Natural killer cell (primary cell): ENCODE measurements at regions not wholly inside any gene's neighbourhood (a gene's known extent, or its start where the extent isn't known, plus 50 kb on each side); places are given as distances from the start of the nearest gene placed in this dataset.

Experiments
- ATAC-seq, 3 donors: fragments of 150-1000 bp in 2 of 3; fragments of 200-7000 bp in 1 of 3; cut with Tn5 transposase; 1 replicate in 1 of 3; 2 replicates in 2 of 3; pipeline ENCODE4 v1.10.0; 2021; ENCODE audit warnings: mild to moderate bottlenecking in 2 of 3, moderate library complexity in 2 of 3
- DNase-seq, 2 donors: peaks; one replicate each; pipeline versions ENCODE4 v3.0.0 to v3.0.0-alpha.2; 2013 to 2021; ENCODE audit warnings: mixed read lengths in 1 of 2
- H3K27ac ChIP-seq: one replicate; pipeline ENCODE4 v1.5.1; 2013; ENCODE audit warnings: mild to moderate bottlenecking, low read length
- H3K27me3 ChIP-seq: one replicate; pipeline ENCODE4 v1.6.1; 2013; ENCODE audit warnings: low read length; ENCODE audit not compliant: control insufficient read depth, insufficient read depth
- H3K36me3 ChIP-seq: one replicate; pipeline ENCODE4 v1.6.1; 2013; ENCODE audit warnings: low read length; ENCODE audit not compliant: control insufficient read depth, insufficient read depth
- H3K4me1 ChIP-seq: one replicate; pipeline ENCODE4 v1.6.1; 2013; ENCODE audit warnings: low read length; ENCODE audit not compliant: control insufficient read depth, insufficient read depth
- H3K4me3 ChIP-seq: one replicate; pipeline ENCODE4 v1.5.1; 2013; ENCODE audit warnings: low read length
- H3K9me3 ChIP-seq: one replicate; pipeline ENCODE4 v1.6.1; 2013; ENCODE audit warnings: low read length; ENCODE audit not compliant: control insufficient read depth, insufficient read depth
- H3K27ac Mint-ChIP-seq, 2 donors: one replicate each; pipeline ENCODE4 v1.8.0; 2022; ENCODE audit warnings: mild to moderate bottlenecking in 2 of 2, mixed read lengths in 2 of 2, moderate library complexity in 1 of 2
- H3K27me3 Mint-ChIP-seq, 2 donors: one replicate each; pipeline ENCODE4 v1.8.0; 2022; ENCODE audit warnings: low read depth in 2 of 2, mixed read lengths in 2 of 2
- H3K36me3 Mint-ChIP-seq: one replicate; pipeline ENCODE4 v1.8.0; 2022; ENCODE audit warnings: mixed read lengths
- H3K4me1 Mint-ChIP-seq, 2 donors: one replicate each; pipeline ENCODE4 v1.8.0; 2022; ENCODE audit warnings: mixed read lengths in 2 of 2
- H3K4me3 Mint-ChIP-seq: one replicate; pipeline ENCODE4 v1.8.0; 2022; ENCODE audit warnings: mild to moderate bottlenecking, moderate library complexity, mixed read lengths
- H3K9me3 Mint-ChIP-seq, 2 donors: one replicate each; pipeline ENCODE4 v1.8.0; 2022; ENCODE audit warnings: mixed read lengths in 2 of 2
- CTCF ChIP-seq: fragments of 200-600 bp; IDR thresholded peaks from one replicate; pipeline ENCODE4 v1.8.0; 2022; ENCODE audit warnings: antibody characterized with exemption
- WGBS: methylation state at CpG from one replicate; pipeline ENCODE4 v1.1.7; 2013; ENCODE audit warnings: missing lambda C conversion rate; ENCODE audit not compliant: insufficient coverage; 5-methylcytosine and 5-hydroxymethylcytosine counted together
- intact Hi-C: fragments of 100-400 bp; cut with micrococcal nuclease; formaldehyde crosslinking; loops from one replicate; pipeline ENCODE4 v1.14.2; 2022

GRCh38 chr4:188905248-188905647 lies 766.0 kb downstream of the TRIML1 start:
- H3K36me3 Mint-ChIP-seq = peaks cover 12% of the 10 kb centered on the region
- H3K4me1 ChIP-seq = no peaks in the 10 kb centered on the region
- H3K9me3 ChIP-seq = peaks cover 2% of the 10 kb centered on the region
- H3K4me1 Mint-ChIP-seq = no peaks in the 10 kb centered on the region
- DNase-seq (no peak), ATAC-seq (no peak)
- peaks cover 7 to 16% of the 10 kb centered on the region in 2 donors for H3K9me3 Mint-ChIP-seq
- intact Hi-C loops = no loop called here
- no peak for TF ChIP-seq CTCF
- no peaks in the 10 kb centered on the region for H3K27me3 Mint-ChIP-seq
- no peaks in the 10 kb centered on the region for H3K36me3 ChIP-seq
- no peak overlapping the region for H3K27ac ChIP-seq
- 84% methylated on average over 18 of the region's 18 CpGs for WGBS
- no peaks in the 10 kb centered on the region for H3K27me3 ChIP-seq
- no peak overlapping the region for H3K4me3 Mint-ChIP-seq
- no peak overlapping the region for H3K27ac Mint-ChIP-seq
- H3K4me3 ChIP-seq = no peak overlapping the region

- H3K4me1 Mint-ChIP-seq = no peaks in the 10 kb centered on the region
- Histone ChIP-seq H3K27ac (no peak overlapping the region), H3K27me3 (no peaks in the 10 kb centered on the region), H3K4me3 (no peak overlapping the region), H3K9me3 (peaks cover 14% of the 10 kb centered on the region), H3K36me3 (no peaks in the 10 kb centered on the region), H3K4me1 (no peaks in the 10 kb centered on the region)
- DNase-seq (no peak), ATAC-seq (no peak)
- no peaks in the 10 kb centered on the region for H3K36me3 Mint-ChIP-seq
- intact Hi-C loops = no loop called here
- no peak overlapping the region for H3K27ac Mint-ChIP-seq
- H3K4me3 Mint-ChIP-seq = no peak overlapping the region
- H3K27me3 Mint-ChIP-seq = no peaks in the 10 kb centered on the region
- TF ChIP-seq CTCF = no peak
- peaks cover 10 to 17% of the 10 kb centered on the region in 2 donors for H3K9me3 Mint-ChIP-seq
- WGBS = 89% methylated on average over 5 of the region's 5 CpGs
Observed at GRCh38 chr4:188911199-188911598, 772.0 kb downstream of the TRIML1 start.

GRCh38 chr4:188911707-188912106 lies 772.5 kb downstream of the TRIML1 start:
- WGBS = 95% methylated on average over 4 of the region's 5 CpGs
- intact Hi-C loops = no loop called here
- no peaks in the 10 kb centered on the region for H3K36me3 ChIP-seq
- H3K27ac Mint-ChIP-seq = no peak overlapping the region
- TF ChIP-seq CTCF = no peak
- DNase-seq (no peak), ATAC-seq (no peak)
- peaks cover 14% of the 10 kb centered on the region for H3K9me3 ChIP-seq
- H3K4me1 ChIP-seq = no peaks in the 10 kb centered on the region
- no peaks in the 10 kb centered on the region for H3K27me3 Mint-ChIP-seq
- peaks cover 10 to 17% of the 10 kb centered on the region in 2 donors for H3K9me3 Mint-ChIP-seq
- no peak overlapping the region for H3K4me3 ChIP-seq
- no peak overlapping the region for H3K27ac ChIP-seq
- no peaks in the 10 kb centered on the region for H3K4me1 Mint-ChIP-seq
- no peaks in the 10 kb centered on the region for H3K36me3 Mint-ChIP-seq
- H3K27me3 ChIP-seq = no peaks in the 10 kb centered on the region
- no peak overlapping the region for H3K4me3 Mint-ChIP-seq

- Mint-ChIP-seq H3K27me3 (no peaks in the 10 kb centered on the region), H3K27ac (no peak overlapping the region), H3K36me3 (peaks cover 15% of the 10 kb centered on the region), H3K9me3 (peaks cover 18 to 25% of the 10 kb centered on the region in 2 donors), H3K4me1 (no peaks in the 10 kb centered on the region), H3K4me3 (no peak overlapping the region)
- intact Hi-C loops = no loop called here
- Histone ChIP-seq H3K27ac (no peak overlapping the region), H3K9me3 (peaks cover 17% of the 10 kb centered on the region), H3K27me3 (no peaks in the 10 kb centered on the region), H3K36me3 (no peaks in the 10 kb centered on the region), H3K4me1 (no peaks in the 10 kb centered on the region), H3K4me3 (no peak overlapping the region)
- ATAC-seq (no peak), DNase-seq (no peak)
- no peak for TF ChIP-seq CTCF
- 71% methylated on average over 5 of the region's 5 CpGs for WGBS
Observed at GRCh38 chr4:188915175-188915574, 775.9 kb downstream of the TRIML1 start.
